ENCODE measurements at regions not wholly inside any gene's neighbourhood (a gene's known extent, or its start where the extent isn't known, plus 50 kb on each side); places are given as distances from the start of the nearest gene placed in this dataset.

DNA sequence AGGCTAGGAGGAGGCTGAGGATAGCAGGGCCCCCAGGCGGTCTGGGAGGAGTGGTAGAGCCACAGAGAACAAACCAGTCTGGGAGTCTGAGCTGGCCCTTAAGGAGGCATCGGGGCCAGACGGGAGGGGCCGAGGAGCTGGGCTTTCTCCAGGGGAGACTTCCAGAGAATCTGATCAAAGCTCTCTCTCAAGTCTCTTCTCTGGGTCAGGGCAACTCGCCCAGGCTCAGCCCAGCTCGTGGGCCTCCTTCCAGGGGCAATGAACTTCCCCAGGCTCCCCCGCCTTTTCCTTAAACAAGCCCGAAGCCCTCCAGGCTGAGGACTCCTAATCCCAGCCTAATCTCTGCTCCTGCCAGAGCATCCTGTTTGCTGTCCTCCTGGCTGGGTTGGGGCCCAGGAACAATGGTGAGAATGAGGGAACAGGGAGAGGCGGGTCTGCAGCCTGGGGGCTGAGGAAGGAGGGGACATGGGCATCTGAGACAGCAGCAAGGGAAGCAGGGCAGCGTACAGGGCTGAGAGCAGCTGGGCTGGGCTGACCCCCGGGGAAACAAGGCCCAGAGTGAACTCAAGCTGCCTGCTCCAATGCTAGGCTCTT is 173.6 kb downstream of the ANKRD60 start:
- H2AFZ ChIP-seq (ENCODE audit: low read depth, low read length, poor library complexity, severe bottlenecking): no peak overlapping the region
- no peak overlapping the region for H3K27ac ChIP-seq (ENCODE audit: low read depth, low read length)
- ATAC-seq: no peak
- ChIA-PET CTCF (no interaction called here), RAD21 (ENCODE audit: low non-redundant PET in 1 of 2, low total read pairs in 2 of 2, uncharacterized antibody in 2 of 2, unreplicated experiment in 2 of 2) (no interaction called here), POLR2A (no interaction called here)
- H3K27me3 ChIP-seq (ENCODE audit: insufficient read depth, low read length): peaks cover 21% of the 10 kb centered on the region
- peaks cover 0 to 5% of the 10 kb centered on the region in 2 experiments; a peak in 1 of 4 replicates for H3K9me3 ChIP-seq (ENCODE audit: control insufficient read depth in 1 of 2, insufficient read depth in 1 of 2, low read depth in 1 of 2, low read length in 2 of 2)
- no peak overlapping the region for H3K4me3 ChIP-seq (replicated peaks in 1 of 2; ENCODE audit: low read depth in 1 of 2, low read length in 2 of 2)
- H3K4me1 ChIP-seq (ENCODE audit: control insufficient read depth in 1 of 2, insufficient read depth in 2 of 2, low read length in 2 of 2): no peaks in the 10 kb centered on the region
- H3K79me2 ChIP-seq (ENCODE audit: insufficient read depth, low read length): no peaks in the 10 kb centered on the region
- intact Hi-C loops (cut with micrococcal nuclease): no loop called here
- H3K9me2 ChIP-seq (ENCODE audit: insufficient read depth): no peaks in the 10 kb centered on the region
- H3K4me2 ChIP-seq (ENCODE audit: low read length): no peak overlapping the region
- H4K20me1 ChIP-seq (ENCODE audit: insufficient read depth): no peaks in the 10 kb centered on the region
- H3K9ac ChIP-seq (ENCODE audit: low read length): no peak overlapping the region
- no peaks in the 10 kb centered on the region for H3K36me3 ChIP-seq (ENCODE audit: control insufficient read depth in 1 of 2, insufficient read depth in 2 of 2, low read length in 2 of 2)
- TF ChIP-seq POLR2A (IDR thresholded peaks at IDR 0.05; ENCODE audit: borderline replicate concordance, extremely low read depth, insufficient read depth, insufficient read length) (no peak), CEBPB (IDR thresholded peaks at IDR 0.05; ENCODE audit: low read depth) (no peak), ZNF274 (IDR thresholded peaks at IDR 0.05; ENCODE audit: low read depth, low read length) (no peak), ELF1 (IDR thresholded peaks at IDR 0.05; ENCODE audit: borderline replicate concordance, low read depth) (no peak), EGR1 (IDR thresholded peaks at IDR 0.05; ENCODE audit: low read depth) (no peak), JUND (IDR thresholded peaks at IDR 0.05) (no peak)
- TF ChIP-seq, protein P1, sequence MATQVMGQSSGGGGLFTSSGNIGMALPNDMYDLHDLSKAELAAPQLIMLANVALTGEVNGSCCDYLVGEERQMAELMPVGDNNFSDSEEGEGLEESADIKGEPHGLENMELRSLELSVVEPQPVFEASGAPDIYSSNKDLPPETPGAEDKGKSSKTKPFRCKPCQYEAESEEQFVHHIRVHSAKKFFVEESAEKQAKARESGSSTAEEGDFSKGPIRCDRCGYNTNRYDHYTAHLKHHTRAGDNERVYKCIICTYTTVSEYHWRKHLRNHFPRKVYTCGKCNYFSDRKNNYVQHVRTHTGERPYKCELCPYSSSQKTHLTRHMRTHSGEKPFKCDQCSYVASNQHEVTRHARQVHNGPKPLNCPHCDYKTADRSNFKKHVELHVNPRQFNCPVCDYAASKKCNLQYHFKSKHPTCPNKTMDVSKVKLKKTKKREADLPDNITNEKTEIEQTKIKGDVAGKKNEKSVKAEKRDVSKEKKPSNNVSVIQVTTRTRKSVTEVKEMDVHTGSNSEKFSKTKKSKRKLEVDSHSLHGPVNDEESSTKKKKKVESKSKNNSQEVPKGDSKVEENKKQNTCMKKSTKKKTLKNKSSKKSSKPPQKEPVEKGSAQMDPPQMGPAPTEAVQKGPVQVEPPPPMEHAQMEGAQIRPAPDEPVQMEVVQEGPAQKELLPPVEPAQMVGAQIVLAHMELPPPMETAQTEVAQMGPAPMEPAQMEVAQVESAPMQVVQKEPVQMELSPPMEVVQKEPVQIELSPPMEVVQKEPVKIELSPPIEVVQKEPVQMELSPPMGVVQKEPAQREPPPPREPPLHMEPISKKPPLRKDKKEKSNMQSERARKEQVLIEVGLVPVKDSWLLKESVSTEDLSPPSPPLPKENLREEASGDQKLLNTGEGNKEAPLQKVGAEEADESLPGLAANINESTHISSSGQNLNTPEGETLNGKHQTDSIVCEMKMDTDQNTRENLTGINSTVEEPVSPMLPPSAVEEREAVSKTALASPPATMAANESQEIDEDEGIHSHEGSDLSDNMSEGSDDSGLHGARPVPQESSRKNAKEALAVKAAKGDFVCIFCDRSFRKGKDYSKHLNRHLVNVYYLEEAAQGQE (IDR thresholded peaks at IDR 0.05; ENCODE audit: low read depth): no peak
- TF ChIP-seq, protein P2, sequence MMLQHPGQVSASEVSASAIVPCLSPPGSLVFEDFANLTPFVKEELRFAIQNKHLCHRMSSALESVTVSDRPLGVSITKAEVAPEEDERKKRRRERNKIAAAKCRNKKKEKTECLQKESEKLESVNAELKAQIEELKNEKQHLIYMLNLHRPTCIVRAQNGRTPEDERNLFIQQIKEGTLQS (IDR thresholded peaks at IDR 0.05): no peak
- TF ChIP-seq, protein P3, sequence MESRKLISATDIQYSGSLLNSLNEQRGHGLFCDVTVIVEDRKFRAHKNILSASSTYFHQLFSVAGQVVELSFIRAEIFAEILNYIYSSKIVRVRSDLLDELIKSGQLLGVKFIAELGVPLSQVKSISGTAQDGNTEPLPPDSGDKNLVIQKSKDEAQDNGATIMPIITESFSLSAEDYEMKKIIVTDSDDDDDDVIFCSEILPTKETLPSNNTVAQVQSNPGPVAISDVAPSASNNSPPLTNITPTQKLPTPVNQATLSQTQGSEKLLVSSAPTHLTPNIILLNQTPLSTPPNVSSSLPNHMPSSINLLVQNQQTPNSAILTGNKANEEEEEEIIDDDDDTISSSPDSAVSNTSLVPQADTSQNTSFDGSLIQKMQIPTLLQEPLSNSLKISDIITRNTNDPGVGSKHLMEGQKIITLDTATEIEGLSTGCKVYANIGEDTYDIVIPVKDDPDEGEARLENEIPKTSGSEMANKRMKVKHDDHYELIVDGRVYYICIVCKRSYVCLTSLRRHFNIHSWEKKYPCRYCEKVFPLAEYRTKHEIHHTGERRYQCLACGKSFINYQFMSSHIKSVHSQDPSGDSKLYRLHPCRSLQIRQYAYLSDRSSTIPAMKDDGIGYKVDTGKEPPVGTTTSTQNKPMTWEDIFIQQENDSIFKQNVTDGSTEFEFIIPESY (IDR thresholded peaks at IDR 0.05; ENCODE audit: extremely low read depth, insufficient replicate concordance, low read length): no peak
- TF ChIP-seq, protein P4, sequence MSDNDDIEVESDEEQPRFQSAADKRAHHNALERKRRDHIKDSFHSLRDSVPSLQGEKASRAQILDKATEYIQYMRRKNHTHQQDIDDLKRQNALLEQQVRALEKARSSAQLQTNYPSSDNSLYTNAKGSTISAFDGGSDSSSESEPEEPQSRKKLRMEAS (IDR thresholded peaks at IDR 0.05): no peak
- DNase-seq (ENCODE audit: low read depth, low spot score): no peak
- no TSS peak for BruUV-seq (replicated peaks)

Measured in HCT116 (cell line).